ENCODE measurements at regions not wholly inside any gene's neighbourhood (a gene's known extent, or its start where the extent isn't known, plus 50 kb on each side); places are given as distances from the start of the nearest gene placed in this dataset.

- peaks cover 0 to 6% (median 0%) of the 10 kb centered on the region in 9 donors for H3K4me1 ChIP-seq
- H3K27me3 ChIP-seq = peaks cover 0 to 5% (median 0%) of the 10 kb centered on the region in 7 donors
- no peaks in the 10 kb centered on the region for H3K36me3 ChIP-seq
- no peaks in the 10 kb centered on the region for H3K9me3 ChIP-seq
- DNase-seq = no peak
- WGBS, 2 donors = 68 to 71% methylated on average over 4 of the region's 4 CpGs
- intact Hi-C loops (cut with DNase I) = no loop called here
- H3K27ac ChIP-seq = no peak overlapping the region
- no peak for ATAC-seq
- no peak for TF ChIP-seq CTCF (IDR thresholded peaks at IDR 0.05)
- H3K4me3 ChIP-seq = no peak overlapping the region
These were observed 202.5 kb upstream of the CLINT1 start for GRCh38 chr5:158061451-158061850.

GRCh38 chr5:158060212-158060611, 201.3 kb upstream of the CLINT1 start:
- intact Hi-C loops (cut with DNase I) = no loop called here
- H3K4me1 ChIP-seq = peaks cover 0 to 6% (median 0%) of the 10 kb centered on the region in 9 donors
- H3K36me3 ChIP-seq = no peaks in the 10 kb centered on the region
- H3K27ac ChIP-seq = no peak overlapping the region
- TF ChIP-seq CTCF (IDR thresholded peaks at IDR 0.05) = no peak
- DNase-seq = no peak
- no peak for ATAC-seq
- WGBS, 2 donors = 85 to 86% methylated on average over 2 of the region's 2 CpGs
- no peaks in the 10 kb centered on the region for H3K9me3 ChIP-seq
- peaks cover 0 to 8% (median 0%) of the 10 kb centered on the region in 7 donors for H3K27me3 ChIP-seq
- H3K4me3 ChIP-seq = no peak overlapping the region

GRCh38 chr5:158058208-158059120, 199.5 kb upstream of the CLINT1 start:
- Histone ChIP-seq H3K36me3 (no peaks in the 10 kb centered on the region), H3K27ac (no peak overlapping the region), H3K27me3 (peaks cover 0 to 14% (median 0%) of the 10 kb centered on the region in 7 donors), H3K9me3 (no peaks in the 10 kb centered on the region), H3K4me1 (no peaks in the 10 kb centered on the region), H3K4me3 (no peak overlapping the region)
- intact Hi-C loops (cut with DNase I) = no loop called here
- no peak for TF ChIP-seq CTCF (IDR thresholded peaks at IDR 0.05)
- no peak for DNase-seq
- no peak for ATAC-seq
- WGBS, 2 donors = 79 to 84% methylated on average over 6 of the region's 6 CpGs

GRCh38 chr5:158056130-158056825, 197.3 kb upstream of the CLINT1 start:
- ATAC-seq (no peak), DNase-seq (no peak)
- H3K4me3 ChIP-seq = no peak overlapping the region
- no peak for TF ChIP-seq CTCF (IDR thresholded peaks at IDR 0.05)
- H3K9me3 ChIP-seq = no peaks in the 10 kb centered on the region
- 86 to 90% methylated on average over 5 of the region's 5 CpGs for WGBS, 2 donors
- no peaks in the 10 kb centered on the region for H3K36me3 ChIP-seq
- no peak overlapping the region for H3K27ac ChIP-seq
- H3K4me1 ChIP-seq = no peaks in the 10 kb centered on the region
- intact Hi-C loops (cut with DNase I) = no loop called here
- H3K27me3 ChIP-seq = peaks cover 0 to 21% (median 5%) of the 10 kb centered on the region in 7 donors
